Stimulated activated naive CD8-positive, alpha-beta T cell treated with anti-CD3 and anti-CD28 coated beads, Interleukin-15, amount 100 ng/mL, for 72 hours (primary cell): ENCODE measurements at regions not wholly inside any gene's neighbourhood (a gene's known extent, or its start where the extent isn't known, plus 50 kb on each side); places are given as distances from the start of the nearest gene placed in this dataset.
"Not testable (repeated sequence)": the region's sequence is repeated elsewhere in the genome, so short reads cannot be mapped to it uniquely, and the experiment has no call there.

Source experiments
- ATAC-seq: fragments of 150-1000 bp; cut with Tn5 transposase; 2 replicates; pipeline ENCODE4 v1.10.0; 2021; ENCODE audit warnings: mild to moderate bottlenecking, moderate library complexity
- DNase-seq, 2 donors: peaks; one replicate each; pipeline ENCODE4 v3.0.0; 2021 to 2022
- H3K27ac Mint-ChIP-seq, 2 donors: one replicate each; pipeline ENCODE4 v1.8.0; 2022; ENCODE audit warnings: mild to moderate bottlenecking in 2 of 2, mixed read lengths in 2 of 2, moderate library complexity in 2 of 2
- H3K27me3 Mint-ChIP-seq: one replicate; pipeline ENCODE4 v1.8.0; 2022; ENCODE audit warnings: mixed read lengths
- H3K4me1 Mint-ChIP-seq: one replicate; pipeline ENCODE4 v1.8.0; 2022; ENCODE audit warnings: mild to moderate bottlenecking, mixed read lengths
- H3K4me3 Mint-ChIP-seq, 2 donors: one replicate each; pipeline ENCODE4 v1.8.0; 2022; ENCODE audit warnings: mild to moderate bottlenecking in 2 of 2, mixed read lengths in 2 of 2, moderate library complexity in 1 of 2
- H3K9me3 Mint-ChIP-seq, 2 donors: one replicate each; pipeline ENCODE4 v1.8.0; 2022; ENCODE audit warnings: mixed read lengths in 2 of 2

- no peaks in the 10 kb centered on the region for H3K9me3 Mint-ChIP-seq
- H3K27me3 Mint-ChIP-seq, result peaks cover 26% of the 10 kb centered on the region
- DNase-seq, result no peak
- H3K27ac Mint-ChIP-seq, result no peak overlapping the region
- no peak for ATAC-seq
- H3K4me1 Mint-ChIP-seq, result no peaks in the 10 kb centered on the region
- H3K4me3 Mint-ChIP-seq, result no peak overlapping the region
These were observed 374.7 kb downstream of the NPHP4 start for GRCh38 chr1:5617546-5617945.

GRCh38 chr1:5617179-5617520 lies 375.1 kb downstream of the NPHP4 start:
- no peaks in the 10 kb centered on the region for H3K4me1 Mint-ChIP-seq
- ATAC-seq, result no peak

GRCh38 chr1:5616366-5617178 lies 375.7 kb downstream of the NPHP4 start:
- H3K27me3 Mint-ChIP-seq, result peaks cover 26% of the 10 kb centered on the region
- no peaks in the 10 kb centered on the region for H3K9me3 Mint-ChIP-seq
- no peak overlapping the region for H3K4me3 Mint-ChIP-seq
- no peaks in the 10 kb centered on the region for H3K4me1 Mint-ChIP-seq
- DNase-seq, result no peak
- no peak for ATAC-seq
- peak overlapping the region in 1 of 2 donors; percentile 13 for H3K27ac Mint-ChIP-seq

More at GRCh38 chr1:5617179-5617520, 375.1 kb downstream of the NPHP4 start:
- Mint-ChIP-seq H3K4me3 (no peak overlapping the region), H3K27me3 (peaks cover 26% of the 10 kb centered on the region), H3K27ac (peak overlapping the region in 1 of 2 donors; percentile 13), H3K9me3 (no peaks in the 10 kb centered on the region)
- DNase-seq, result no peak

- Mint-ChIP-seq H3K4me1 (no peaks in the 10 kb centered on the region), H3K4me3 (no peak overlapping the region), H3K9me3 (peaks cover 0 to 5% of the 10 kb centered on the region in 2 donors), H3K27ac (no peak overlapping the region), H3K27me3 (peaks cover 26% of the 10 kb centered on the region)
- DNase-seq (no peak), ATAC-seq (no peak)
These were observed 377.1 kb downstream of the NPHP4 start for GRCh38 chr1:5615076-5615475.

GRCh38 chr1:5613900-5614299 lies 378.3 kb downstream of the NPHP4 start:
- Mint-ChIP-seq H3K4me3 (no peak overlapping the region), H3K9me3 (peaks cover 10 to 14% of the 10 kb centered on the region in 2 donors), H3K27me3 (peaks cover 26% of the 10 kb centered on the region), H3K27ac (no peak overlapping the region), H3K4me1 (no peaks in the 10 kb centered on the region)
- DNase-seq (no peak), ATAC-seq (no peak)

GRCh38 chr1:5611851-5612250 lies 380.4 kb downstream of the NPHP4 start:
- H3K4me1 Mint-ChIP-seq, result no peaks in the 10 kb centered on the region
- ATAC-seq (no peak), DNase-seq (no peak)
- H3K4me3 Mint-ChIP-seq, result no peak overlapping the region
- H3K27me3 Mint-ChIP-seq, result peaks cover 13% of the 10 kb centered on the region
- peaks cover 10 to 14% of the 10 kb centered on the region in 2 donors for H3K9me3 Mint-ChIP-seq
- no peak overlapping the region for H3K27ac Mint-ChIP-seq

GRCh38 chr1:5611431-5611830 lies 380.8 kb downstream of the NPHP4 start:
- no peak for DNase-seq
- Mint-ChIP-seq H3K27ac (no peak overlapping the region), H3K4me1 (no peaks in the 10 kb centered on the region), H3K9me3 (peaks cover 10 to 14% of the 10 kb centered on the region in 2 donors), H3K27me3 (peaks cover 9% of the 10 kb centered on the region), H3K4me3 (no peak overlapping the region)
- no peak for ATAC-seq

GRCh38 chr1:5610432-5610831 lies 381.8 kb downstream of the NPHP4 start:
- peaks cover 6% of the 10 kb centered on the region for H3K27me3 Mint-ChIP-seq

GRCh38 chr1:5603353-5604104 lies 388.7 kb downstream of the NPHP4 start:
- ATAC-seq, result no peak
- H3K4me1 Mint-ChIP-seq, result peaks cover 5% of the 10 kb centered on the region
- peaks cover 20% of the 10 kb centered on the region for H3K27me3 Mint-ChIP-seq
- H3K27ac Mint-ChIP-seq, result no peak overlapping the region
- no peak overlapping the region for H3K4me3 Mint-ChIP-seq
- no peak for DNase-seq
- H3K9me3 Mint-ChIP-seq, result no peaks in the 10 kb centered on the region

More at GRCh38 chr1:5610432-5610831, 381.8 kb downstream of the NPHP4 start:
- Mint-ChIP-seq H3K4me1 (no peaks in the 10 kb centered on the region), H3K27ac (no peak overlapping the region), H3K9me3 (peaks cover 10 to 14% of the 10 kb centered on the region in 2 donors), H3K4me3 (no peak overlapping the region)
- DNase-seq, result no peak
- no peak for ATAC-seq

GRCh38 chr1:5602718-5603117 lies 389.5 kb downstream of the NPHP4 start:
- H3K9me3 Mint-ChIP-seq, DNase-seq, ATAC-seq, H3K27ac Mint-ChIP-seq, H3K4me3 Mint-ChIP-seq: not testable (repeated sequence)
- Mint-ChIP-seq H3K4me1 (peaks cover 12% of the 10 kb centered on the region), H3K27me3 (peaks cover 20% of the 10 kb centered on the region)

- Mint-ChIP-seq H3K4me3 (no peak overlapping the region), H3K9me3 (no peaks in the 10 kb centered on the region), H3K27ac (peak overlapping the region in 1 of 2 donors; percentile 21), H3K27me3 (peaks cover 20% of the 10 kb centered on the region), H3K4me1 (peaks cover 12% of the 10 kb centered on the region)
- no peak for ATAC-seq
- no peak for DNase-seq
These were observed 390.7 kb downstream of the NPHP4 start for GRCh38 chr1:5601516-5601915.

GRCh38 chr1:5599541-5599940 lies 392.7 kb downstream of the NPHP4 start:
- H3K4me1 Mint-ChIP-seq, result peaks cover 12% of the 10 kb centered on the region
- H3K9me3 Mint-ChIP-seq, result no peaks in the 10 kb centered on the region
- peaks cover 18% of the 10 kb centered on the region for H3K27me3 Mint-ChIP-seq
- H3K27ac Mint-ChIP-seq, result no peak overlapping the region
- ATAC-seq (no peak), DNase-seq (no peak)
- no peak overlapping the region for H3K4me3 Mint-ChIP-seq

GRCh38 chr1:5598824-5599395 lies 393.3 kb downstream of the NPHP4 start:
- Mint-ChIP-seq H3K9me3 (no peaks in the 10 kb centered on the region), H3K4me3 (no peak overlapping the region), H3K27ac (peak overlapping the region in 1 of 2 donors; percentile 75), H3K4me1 (peaks cover 12% of the 10 kb centered on the region), H3K27me3 (peaks cover 12% of the 10 kb centered on the region)
- no peak for DNase-seq
- ATAC-seq, result no peak

GRCh38 chr1:5597991-5598823 lies 394.0 kb downstream of the NPHP4 start:
- no peak overlapping the region for H3K4me3 Mint-ChIP-seq
- no peaks in the 10 kb centered on the region for H3K9me3 Mint-ChIP-seq
- H3K27ac Mint-ChIP-seq, result peak overlapping the region in 1 of 2 donors; percentile 75
- peaks cover 7% of the 10 kb centered on the region for H3K27me3 Mint-ChIP-seq
- DNase-seq (no peak), ATAC-seq (no peak)
- peaks cover 12% of the 10 kb centered on the region for H3K4me1 Mint-ChIP-seq

GRCh38 chr1:5597171-5597850 lies 394.9 kb downstream of the NPHP4 start:
- H3K27me3 Mint-ChIP-seq, result peaks cover 7% of the 10 kb centered on the region
- H3K27ac Mint-ChIP-seq, result peak overlapping the region in 1 of 2 donors; percentile 24
- ATAC-seq, result no peak
- DNase-seq, result no peak
- H3K4me3 Mint-ChIP-seq, result no peak overlapping the region
- H3K4me1 Mint-ChIP-seq, result peaks cover 12% of the 10 kb centered on the region
- no peaks in the 10 kb centered on the region for H3K9me3 Mint-ChIP-seq
